Testis (tissue), 2 donors: ENCODE measurements at regions not wholly inside any gene's neighbourhood (a gene's known extent, or its start where the extent isn't known, plus 50 kb on each side); places are given as distances from the start of the nearest gene placed in this dataset.

Experiments used
- DNase-seq: peaks from one replicate; pipeline ENCODE4 v3.0.0-alpha.2; 2019
- H3K27ac ChIP-seq, 2 donors: fragments of 200-600 bp; sonication (generic); one replicate each; pipeline ENCODE4 v1.5.1; 2019
- H3K27me3 ChIP-seq: fragments of 200-600 bp; sonication (generic); one replicate; pipeline ENCODE4 v1.5.1; 2019
- H3K36me3 ChIP-seq: fragments of 200-600 bp; sonication (generic); one replicate; pipeline ENCODE4 v1.5.1; 2017; ENCODE audit warnings: low read depth; ENCODE audit errors: missing control alignments
- H3K4me1 ChIP-seq: fragments of 200-600 bp; sonication (generic); one replicate; pipeline ENCODE4 v1.5.1; 2019
- H3K4me3 ChIP-seq, 2 donors: fragments of 200-600 bp; sonication (generic); one replicate each; pipeline ENCODE4 v1.5.1; 2017 to 2019
- H3K9me3 ChIP-seq: fragments of 200-600 bp; sonication (generic); one replicate; pipeline ENCODE4 v1.5.1; 2017
- CTCF ChIP-seq, 3 experiments: fragments of 450-650 bp in 2 of 3; fragments of 200-600 bp in 1 of 3; sonication (generic) in 1 of 3; IDR thresholded peaks; one replicate each; pipeline ENCODE4 v1.5.1; 2016 to 2019; ENCODE audit warnings: antibody characterized with exemption in 3 of 3, mild to moderate bottlenecking in 2 of 3, moderate library complexity in 1 of 3
- POLR2A ChIP-seq: fragments of 450-650 bp; IDR thresholded peaks from one replicate; pipeline ENCODE4 v1.6.1; 2017; ENCODE audit warnings: antibody characterized with exemption, mild to moderate bottlenecking, moderate library complexity
- WGBS, 2 donors: methylation state at CpG; one replicate each; pipeline ENCODE4 v1.1.5; 2018; 5-methylcytosine and 5-hydroxymethylcytosine counted together
- intact Hi-C: fragments of 100-400 bp; cut with DNase I; formaldehyde crosslinking; loops from one replicate; pipeline ENCODE4 v1.15.1; 2023; ENCODE audit warnings: low total_unique reads

- no peak overlapping the region for H3K27ac ChIP-seq
- no peak for DNase-seq
- H3K4me1 ChIP-seq = no peaks in the 10 kb centered on the region
- intact Hi-C loops = no loop called here
- H3K4me3 ChIP-seq = no peak overlapping the region
- 60 to 62% methylated on average over 5 of the region's 5 CpGs for WGBS, 2 donors
- no peaks in the 10 kb centered on the region for H3K9me3 ChIP-seq
- H3K27me3 ChIP-seq = no peaks in the 10 kb centered on the region
- no peak for TF ChIP-seq CTCF (IDR thresholded peaks at IDR 0.05)
- no peak for TF ChIP-seq POLR2A
- H3K36me3 ChIP-seq = no peaks in the 10 kb centered on the region
Observed at GRCh38 chr5:20105915-20106314, 117.9 kb upstream of the CDH18 start.

- Histone ChIP-seq H3K4me3 (no peak overlapping the region), H3K27ac (no peak overlapping the region), H3K4me1 (no peaks in the 10 kb centered on the region), H3K36me3 (no peaks in the 10 kb centered on the region), H3K9me3 (no peaks in the 10 kb centered on the region), H3K27me3 (no peaks in the 10 kb centered on the region)
- DNase-seq = no peak
- intact Hi-C loops = no loop called here
- no peak for TF ChIP-seq CTCF (IDR thresholded peaks at IDR 0.05)
- TF ChIP-seq POLR2A = no peak
- 80 to 82% methylated on average over 6 to 7 of the region's 7 CpGs for WGBS, 2 donors
Observed at GRCh38 chr5:20102293-20102692, 114.3 kb upstream of the CDH18 start.

- TF ChIP-seq POLR2A = no peak
- no peak for TF ChIP-seq CTCF (IDR thresholded peaks at IDR 0.05)
- H3K4me1 ChIP-seq = no peaks in the 10 kb centered on the region
- intact Hi-C loops = no loop called here
- H3K4me3 ChIP-seq = no peak overlapping the region
- H3K9me3 ChIP-seq = no peaks in the 10 kb centered on the region
- no peak overlapping the region for H3K27ac ChIP-seq
- no peaks in the 10 kb centered on the region for H3K27me3 ChIP-seq
- H3K36me3 ChIP-seq = no peaks in the 10 kb centered on the region
- DNase-seq = no peak
- 74 to 78% methylated on average over 1 of the region's 1 CpG for WGBS, 2 donors
Observed at GRCh38 chr5:20098694-20099093, 110.7 kb upstream of the CDH18 start.

GRCh38 chr5:20088361-20088760 is 100.4 kb upstream of the CDH18 start:
- Histone ChIP-seq H3K36me3 (no peaks in the 10 kb centered on the region), H3K27ac (no peak overlapping the region), H3K4me3 (no peak overlapping the region), H3K9me3 (no peaks in the 10 kb centered on the region), H3K27me3 (no peaks in the 10 kb centered on the region), H3K4me1 (no peaks in the 10 kb centered on the region)
- intact Hi-C loops = no loop called here
- 65 to 81% methylated on average over 2 of the region's 2 CpGs for WGBS, 2 donors
- no peak for DNase-seq
- TF ChIP-seq CTCF (IDR thresholded peaks at IDR 0.05) (no peak), POLR2A (no peak)

GRCh38 chr5:20087299-20087698 is 99.3 kb upstream of the CDH18 start:
- Histone ChIP-seq H3K36me3 (no peaks in the 10 kb centered on the region), H3K27me3 (no peaks in the 10 kb centered on the region), H3K4me3 (no peak overlapping the region), H3K9me3 (no peaks in the 10 kb centered on the region), H3K27ac (no peak overlapping the region), H3K4me1 (no peaks in the 10 kb centered on the region)
- TF ChIP-seq POLR2A = no peak
- TF ChIP-seq CTCF (IDR thresholded peaks at IDR 0.05) = no peak
- 44 to 50% methylated on average over 2 of the region's 2 CpGs for whole genome bisulfite sequencing, 2 donors
- intact Hi-C loops = no loop called here
- no peak for DNase-seq
